ENCODE measurements at regions not wholly inside any gene's neighbourhood (a gene's known extent, or its start where the extent isn't known, plus 50 kb on each side); places are given as distances from the start of the nearest gene placed in this dataset.

DNA sequence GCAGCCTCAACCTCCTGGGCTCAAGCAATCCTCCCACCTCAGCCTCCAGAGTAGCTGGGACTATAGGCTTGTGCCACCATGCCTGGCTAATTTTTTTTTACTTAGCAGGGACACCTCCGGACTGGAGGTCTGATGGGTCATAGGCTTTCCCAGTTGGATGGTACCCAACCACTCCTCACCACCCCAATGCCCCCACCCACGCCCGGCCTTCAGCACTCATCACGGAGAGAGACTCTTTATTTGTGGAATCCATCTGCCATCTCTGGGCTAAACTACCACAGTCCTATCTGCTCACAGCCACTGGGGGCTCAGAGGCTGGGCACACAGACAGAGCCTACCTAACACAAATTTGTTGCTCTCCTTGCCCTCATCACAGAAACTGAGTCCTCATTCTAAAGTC is 58.3 kb upstream of the STXBP1 start:
- no peak overlapping the region for H3K27ac ChIP-seq (replicated peaks)
- TF ChIP-seq, protein P1, sequence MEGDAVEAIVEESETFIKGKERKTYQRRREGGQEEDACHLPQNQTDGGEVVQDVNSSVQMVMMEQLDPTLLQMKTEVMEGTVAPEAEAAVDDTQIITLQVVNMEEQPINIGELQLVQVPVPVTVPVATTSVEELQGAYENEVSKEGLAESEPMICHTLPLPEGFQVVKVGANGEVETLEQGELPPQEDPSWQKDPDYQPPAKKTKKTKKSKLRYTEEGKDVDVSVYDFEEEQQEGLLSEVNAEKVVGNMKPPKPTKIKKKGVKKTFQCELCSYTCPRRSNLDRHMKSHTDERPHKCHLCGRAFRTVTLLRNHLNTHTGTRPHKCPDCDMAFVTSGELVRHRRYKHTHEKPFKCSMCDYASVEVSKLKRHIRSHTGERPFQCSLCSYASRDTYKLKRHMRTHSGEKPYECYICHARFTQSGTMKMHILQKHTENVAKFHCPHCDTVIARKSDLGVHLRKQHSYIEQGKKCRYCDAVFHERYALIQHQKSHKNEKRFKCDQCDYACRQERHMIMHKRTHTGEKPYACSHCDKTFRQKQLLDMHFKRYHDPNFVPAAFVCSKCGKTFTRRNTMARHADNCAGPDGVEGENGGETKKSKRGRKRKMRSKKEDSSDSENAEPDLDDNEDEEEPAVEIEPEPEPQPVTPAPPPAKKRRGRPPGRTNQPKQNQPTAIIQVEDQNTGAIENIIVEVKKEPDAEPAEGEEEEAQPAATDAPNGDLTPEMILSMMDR (IDR thresholded peaks at IDR 0.05; ENCODE audit: insufficient read depth, low read length): no peak
- TF ChIP-seq SPI1 (IDR thresholded peaks at IDR 0.05; ENCODE audit: borderline replicate concordance, low read depth): no peak
- TF ChIP-seq, protein P2, sequence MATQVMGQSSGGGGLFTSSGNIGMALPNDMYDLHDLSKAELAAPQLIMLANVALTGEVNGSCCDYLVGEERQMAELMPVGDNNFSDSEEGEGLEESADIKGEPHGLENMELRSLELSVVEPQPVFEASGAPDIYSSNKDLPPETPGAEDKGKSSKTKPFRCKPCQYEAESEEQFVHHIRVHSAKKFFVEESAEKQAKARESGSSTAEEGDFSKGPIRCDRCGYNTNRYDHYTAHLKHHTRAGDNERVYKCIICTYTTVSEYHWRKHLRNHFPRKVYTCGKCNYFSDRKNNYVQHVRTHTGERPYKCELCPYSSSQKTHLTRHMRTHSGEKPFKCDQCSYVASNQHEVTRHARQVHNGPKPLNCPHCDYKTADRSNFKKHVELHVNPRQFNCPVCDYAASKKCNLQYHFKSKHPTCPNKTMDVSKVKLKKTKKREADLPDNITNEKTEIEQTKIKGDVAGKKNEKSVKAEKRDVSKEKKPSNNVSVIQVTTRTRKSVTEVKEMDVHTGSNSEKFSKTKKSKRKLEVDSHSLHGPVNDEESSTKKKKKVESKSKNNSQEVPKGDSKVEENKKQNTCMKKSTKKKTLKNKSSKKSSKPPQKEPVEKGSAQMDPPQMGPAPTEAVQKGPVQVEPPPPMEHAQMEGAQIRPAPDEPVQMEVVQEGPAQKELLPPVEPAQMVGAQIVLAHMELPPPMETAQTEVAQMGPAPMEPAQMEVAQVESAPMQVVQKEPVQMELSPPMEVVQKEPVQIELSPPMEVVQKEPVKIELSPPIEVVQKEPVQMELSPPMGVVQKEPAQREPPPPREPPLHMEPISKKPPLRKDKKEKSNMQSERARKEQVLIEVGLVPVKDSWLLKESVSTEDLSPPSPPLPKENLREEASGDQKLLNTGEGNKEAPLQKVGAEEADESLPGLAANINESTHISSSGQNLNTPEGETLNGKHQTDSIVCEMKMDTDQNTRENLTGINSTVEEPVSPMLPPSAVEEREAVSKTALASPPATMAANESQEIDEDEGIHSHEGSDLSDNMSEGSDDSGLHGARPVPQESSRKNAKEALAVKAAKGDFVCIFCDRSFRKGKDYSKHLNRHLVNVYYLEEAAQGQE (IDR thresholded peaks at IDR 0.05; ENCODE audit: insufficient replicate concordance, low read depth): no peak
- TF ChIP-seq GABPA (IDR thresholded peaks at IDR 0.05; ENCODE audit: low read depth): no peak
- no peak for TF ChIP-seq POLR2AphosphoS5 (IDR thresholded peaks at IDR 0.05; ENCODE audit: low read depth)
- no peaks in the 10 kb centered on the region for H3K27me3 ChIP-seq (ENCODE audit: insufficient read depth, poor library complexity, severe bottlenecking)
- H3K4me3 ChIP-seq (replicated peaks; ENCODE audit: insufficient read depth, low read length): no peak overlapping the region
- no peak for DNase-seq (ENCODE audit: low read depth in 1 of 2, low spot score in 1 of 2)

DNA sequence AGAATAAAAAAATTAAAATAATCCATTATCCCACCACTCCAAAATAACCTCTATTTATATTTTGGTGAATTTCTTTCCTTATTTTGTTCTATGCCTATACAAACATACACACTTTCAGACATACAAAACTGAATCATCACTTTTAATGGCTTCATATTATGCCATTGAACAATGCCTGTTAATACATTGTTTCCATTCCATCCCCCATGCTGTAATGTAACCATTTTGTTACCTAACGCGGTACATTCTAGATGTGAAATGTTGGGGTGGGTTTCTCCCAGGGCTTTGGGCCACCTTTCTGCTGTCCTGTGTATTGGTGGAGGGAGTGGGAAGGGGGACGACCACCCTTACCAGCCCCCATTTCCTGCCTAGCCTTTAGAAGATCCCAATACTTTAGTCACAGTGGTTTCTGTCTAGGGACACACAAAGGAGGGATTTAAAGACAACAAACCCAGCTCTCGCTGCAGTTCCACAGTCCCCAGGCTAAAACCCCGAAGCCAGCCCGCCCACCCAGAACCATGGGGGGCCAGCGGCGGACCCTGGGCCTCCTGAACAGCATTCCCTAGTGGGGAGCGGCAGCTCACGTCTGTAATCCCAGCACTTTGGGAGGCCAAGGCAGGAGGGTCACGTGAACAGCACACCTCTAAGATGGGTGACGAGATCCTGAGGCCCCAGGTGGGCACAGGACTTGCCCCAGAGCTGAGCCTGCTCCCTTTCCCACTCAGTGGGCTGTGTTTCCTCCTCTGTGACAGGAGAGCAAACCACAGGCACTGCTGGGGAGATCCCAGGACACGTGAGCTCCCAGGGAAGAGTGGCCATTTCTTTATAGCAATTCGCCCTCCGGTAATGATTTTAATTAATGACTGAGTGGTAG is 56.9 kb upstream of the STXBP1 start:
- H3K27me3 ChIP-seq (ENCODE audit: insufficient read depth, poor library complexity, severe bottlenecking): no peaks in the 10 kb centered on the region
- H3K4me3 ChIP-seq (replicated peaks; ENCODE audit: insufficient read depth, low read length): no peak overlapping the region
- TF ChIP-seq, protein P1 (IDR thresholded peaks at IDR 0.05; ENCODE audit: insufficient read depth, low read length): no peak
- TF ChIP-seq POLR2AphosphoS5 (IDR thresholded peaks at IDR 0.05; ENCODE audit: low read depth): no peak
- TF ChIP-seq GABPA (IDR thresholded peaks at IDR 0.05; ENCODE audit: low read depth): no peak
- no peak for TF ChIP-seq SPI1 (IDR thresholded peaks at IDR 0.05; ENCODE audit: borderline replicate concordance, low read depth)
- TF ChIP-seq, protein P2 (IDR thresholded peaks at IDR 0.05; ENCODE audit: insufficient replicate concordance, low read depth): no peak
- DNase-seq (ENCODE audit: low read depth in 1 of 2, low spot score in 1 of 2): no peak
- peak overlapping the region; percentile 31 for H3K27ac ChIP-seq (replicated peaks)

DNA sequence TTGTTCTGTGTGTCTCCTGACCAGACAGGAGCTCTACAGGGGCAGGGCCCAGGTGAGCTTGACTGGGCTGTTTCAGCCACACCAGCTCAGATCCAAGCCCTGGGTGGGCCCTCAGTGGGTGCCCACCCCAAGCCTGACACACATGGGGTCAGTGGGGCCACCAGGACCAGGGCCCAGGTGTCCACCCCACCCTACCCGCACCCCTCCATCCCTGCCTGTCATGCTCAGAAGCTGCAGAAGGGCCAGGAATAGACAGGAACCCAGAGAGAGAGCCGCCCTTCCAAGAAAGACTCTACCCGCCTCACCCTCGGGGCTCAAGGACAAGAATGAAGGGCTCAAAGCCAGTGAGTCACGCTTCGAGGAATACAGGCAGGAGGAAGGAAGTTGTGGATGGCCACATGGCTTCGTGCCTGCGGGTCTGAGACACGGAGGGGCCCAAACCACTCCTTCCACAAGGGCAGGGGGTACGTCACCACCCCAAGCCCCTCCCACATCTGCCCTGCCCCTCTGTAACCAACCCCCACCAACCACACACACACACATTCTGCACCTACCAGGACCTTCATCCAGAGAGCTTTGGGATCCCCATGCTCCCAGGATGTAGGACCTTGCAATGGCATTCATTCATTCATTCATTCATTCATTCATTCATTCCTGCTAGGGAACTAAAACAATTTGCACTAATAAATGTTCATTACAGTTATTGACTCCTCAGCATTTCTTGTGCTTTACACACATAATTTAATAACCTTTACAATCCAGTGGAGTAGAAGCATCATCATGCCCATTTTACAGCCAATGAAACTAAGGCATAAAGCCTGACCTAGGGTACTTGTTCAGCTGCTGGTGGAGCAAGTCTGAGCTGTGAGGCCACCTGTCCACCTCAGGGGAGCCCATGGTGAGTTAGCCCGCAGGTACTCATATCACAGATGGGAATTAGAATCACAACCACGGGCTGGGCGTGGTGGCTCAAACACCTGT is 55.9 kb upstream of the STXBP1 start:
- TF ChIP-seq, protein P1 (IDR thresholded peaks at IDR 0.05; ENCODE audit: insufficient read depth, low read length): no peak
- peak; percentile 48; the same call in 1 of the 2 replicates for TF ChIP-seq SPI1 (IDR thresholded peaks at IDR 0.05; ENCODE audit: borderline replicate concordance, low read depth)
- TF ChIP-seq POLR2AphosphoS5 (IDR thresholded peaks at IDR 0.05; ENCODE audit: low read depth): peak; percentile 32; the same call in 1 of the 2 replicates
- DNase-seq (ENCODE audit: low read depth in 1 of 2, low spot score in 1 of 2): peak; percentile 70 to 87
- H3K27ac ChIP-seq (replicated peaks): peak overlapping the region; percentile 31
- H3K27me3 ChIP-seq (ENCODE audit: insufficient read depth, poor library complexity, severe bottlenecking): no peaks in the 10 kb centered on the region
- H3K4me3 ChIP-seq (replicated peaks; ENCODE audit: insufficient read depth, low read length): no peak overlapping the region

Data from HL-60 (cell line).